Stimulated activated CD4-positive, alpha-beta T cell treated with anti-CD3 and anti-CD28 coated beads, Interleukin-1b, Interleukin-23, amount 100 ng/mL, for 48 hours (primary cell): ENCODE measurements at regions not wholly inside any gene's neighbourhood (a gene's known extent, or its start where the extent isn't known, plus 50 kb on each side); places are given as distances from the start of the nearest gene placed in this dataset.
"Not testable (repeated sequence)": the region's sequence is repeated elsewhere in the genome, so short reads cannot be mapped to it uniquely, and the experiment has no call there.

ENCODE experiments used
- DNase-seq: peaks from one replicate; pipeline ENCODE4 v3.0.0-alpha.2; 2020

DNA sequence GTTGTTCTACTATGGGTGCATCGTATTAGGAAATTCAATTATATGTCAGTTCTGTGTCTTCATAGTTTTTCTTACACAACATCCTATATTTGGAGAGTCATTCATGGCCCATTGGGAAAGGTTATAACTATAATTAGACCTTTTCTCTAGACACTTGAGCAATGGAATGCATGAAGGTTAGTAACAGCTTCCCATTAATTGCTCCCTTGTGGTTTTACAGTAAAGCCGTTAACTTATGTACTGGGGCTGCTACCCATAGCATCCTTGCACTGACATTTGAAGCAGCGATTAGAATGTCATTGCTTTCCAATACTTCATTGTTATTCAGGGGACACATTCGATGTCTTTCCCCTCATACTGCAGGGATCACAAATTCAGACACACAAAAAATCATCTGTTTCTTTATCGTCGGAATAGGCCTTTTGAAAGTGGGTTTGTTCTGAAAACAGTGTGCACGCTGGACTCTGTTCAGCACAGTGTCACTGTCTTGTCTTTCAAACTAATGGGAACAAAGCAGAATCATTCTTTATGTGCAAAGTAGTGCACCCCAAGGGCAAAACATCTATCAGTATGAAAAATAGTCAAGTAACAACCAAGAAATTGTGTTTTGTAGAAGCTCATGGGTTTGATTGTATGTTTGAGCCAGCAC, 634.3 kb upstream of the MAP3K7 start:
- no peak for DNase-seq

DNA sequence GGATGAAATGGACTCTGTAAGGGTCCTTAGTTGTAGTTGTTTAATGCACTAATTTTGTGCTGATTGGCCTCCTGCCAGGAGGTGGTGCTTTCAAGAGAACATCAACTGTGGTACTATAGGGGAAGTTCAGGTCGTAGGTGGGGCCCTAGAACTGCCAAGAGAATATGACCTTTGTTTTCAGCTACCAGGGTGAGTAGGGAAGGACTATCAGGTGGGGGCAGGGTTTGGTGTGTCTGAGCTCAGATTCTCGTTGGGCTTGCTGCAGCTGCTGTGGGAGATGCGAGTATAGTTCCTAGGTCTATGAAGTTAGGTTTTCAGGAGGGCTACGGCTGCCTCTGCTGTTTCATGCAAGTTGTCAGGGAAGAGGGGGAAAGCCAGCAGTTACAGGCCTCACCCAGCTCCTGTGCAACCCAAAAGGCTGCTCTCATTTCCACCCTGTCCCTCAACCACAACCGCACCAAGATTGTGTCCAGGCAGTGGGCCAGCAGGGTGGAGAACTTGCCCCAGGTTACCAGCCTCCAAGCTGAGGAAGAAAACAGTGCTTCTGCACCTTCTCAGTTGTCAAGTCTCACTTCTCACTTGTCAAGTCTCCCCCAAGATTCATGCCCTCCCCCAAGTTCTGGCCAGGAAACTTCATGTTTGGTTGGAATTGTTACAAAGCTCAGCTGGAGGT, 626.5 kb upstream of the MAP3K7 start:
- no peak for DNase-seq

DNA sequence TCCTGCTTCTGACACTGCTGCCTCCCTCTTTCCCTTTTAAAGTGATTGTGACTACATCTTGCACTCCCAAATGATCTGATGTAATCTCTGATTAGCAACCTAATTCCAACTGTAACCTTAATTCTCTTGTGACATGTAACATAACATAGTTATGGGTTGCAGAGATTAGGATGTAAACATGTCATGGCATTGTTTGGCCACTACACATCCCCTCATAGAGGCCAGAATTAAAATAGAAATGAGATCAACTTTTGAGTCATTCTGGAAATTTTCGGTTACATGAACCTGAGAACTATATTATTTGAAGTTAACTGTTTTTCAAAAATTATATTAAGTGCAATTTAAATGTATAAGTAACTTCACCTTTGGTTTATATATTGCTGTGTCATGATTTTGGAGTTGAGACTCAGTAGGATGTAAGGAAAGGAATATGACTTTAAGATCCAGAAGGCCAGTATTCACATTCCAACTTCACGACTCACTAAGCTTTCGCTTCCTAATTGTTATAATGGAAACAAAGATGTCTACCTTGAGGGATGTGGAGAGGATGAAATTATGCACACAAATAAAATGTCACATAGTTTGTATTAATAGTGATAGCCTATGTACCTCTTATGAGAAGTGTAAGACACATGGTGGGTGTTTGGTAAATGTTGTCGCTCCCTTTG, 611.9 kb upstream of the MAP3K7 start:
- DNase-seq, result no peak

DNA sequence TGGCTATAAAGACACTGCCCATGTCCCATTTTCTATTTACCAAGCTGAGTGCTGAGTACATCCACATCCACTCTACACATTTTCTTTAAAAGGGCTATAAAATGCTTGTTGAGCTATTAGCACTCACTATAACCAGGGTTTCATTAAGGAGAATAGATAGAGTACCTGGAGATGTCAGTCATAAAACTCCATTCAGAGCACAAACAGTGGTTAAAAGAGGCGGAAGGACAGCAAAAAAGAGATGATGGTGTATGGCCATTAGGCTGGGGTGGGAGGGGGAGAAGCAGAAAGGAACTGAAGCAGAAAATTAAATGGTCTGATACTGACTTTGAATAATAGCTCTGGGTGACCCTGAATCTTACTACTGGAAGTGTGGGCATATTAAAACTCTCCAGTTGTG, 609.9 kb upstream of the MAP3K7 start:
- DNase-seq, result no peak

DNA sequence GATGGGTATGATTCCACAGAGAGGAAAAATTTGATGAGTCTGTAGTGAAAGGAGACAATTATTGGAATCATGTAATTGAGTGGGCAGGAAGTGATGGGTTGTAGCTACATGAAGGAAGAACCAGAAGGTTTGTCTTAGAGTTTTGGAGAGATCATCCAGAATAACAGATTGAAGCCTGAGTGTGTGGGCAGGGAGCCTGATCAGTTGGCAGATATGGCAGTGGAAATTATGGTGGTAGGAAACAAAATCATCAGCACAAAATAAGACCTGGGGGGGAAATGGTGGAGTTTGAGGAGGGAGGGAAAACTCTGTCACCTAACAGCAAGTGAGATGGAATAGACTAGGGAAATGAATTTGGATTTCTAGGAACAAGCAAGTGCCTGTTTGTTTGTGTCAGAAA, 606.6 kb upstream of the MAP3K7 start:
- DNase-seq, result no peak

DNA sequence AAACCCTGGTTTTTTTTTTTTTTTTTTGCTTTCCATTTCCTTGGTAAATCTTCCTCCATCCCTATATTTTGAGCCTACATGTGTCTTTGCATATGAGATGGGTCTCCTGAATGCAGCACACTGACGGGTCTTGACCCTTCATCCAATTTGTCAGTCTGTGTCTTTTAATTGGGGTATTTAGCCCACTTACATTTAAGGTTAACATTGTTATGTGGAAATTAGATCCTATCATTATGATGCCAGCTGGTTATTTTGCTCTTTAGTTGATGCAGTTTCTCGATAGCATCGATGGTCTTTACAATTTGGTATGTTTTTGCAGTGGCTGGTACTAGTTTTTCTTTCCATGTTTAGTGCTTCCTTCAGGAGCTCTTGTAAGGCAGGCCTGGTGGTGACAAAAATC, 603.2 kb upstream of the MAP3K7 start:
- not testable (repeated sequence) for DNase-seq

DNA sequence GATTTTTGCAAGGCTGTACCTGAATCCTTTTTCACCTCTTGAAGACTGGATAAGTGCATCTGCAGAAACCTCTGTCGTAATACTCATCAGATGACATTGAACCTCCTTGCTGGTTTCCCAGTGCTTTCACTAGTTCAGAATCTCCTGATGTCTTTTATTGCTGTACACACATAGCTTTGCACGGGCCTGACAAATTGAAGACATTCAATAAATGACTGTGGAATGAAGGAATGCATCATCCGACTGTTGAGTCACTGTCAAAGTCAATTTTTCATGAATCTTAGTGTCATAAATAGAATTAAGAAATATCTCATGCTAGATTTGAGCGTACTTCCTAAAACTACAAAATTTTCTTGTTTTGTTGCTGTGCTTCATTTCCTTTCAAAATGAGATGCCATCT, 598.2 kb upstream of the MAP3K7 start:
- no peak for DNase-seq

DNA sequence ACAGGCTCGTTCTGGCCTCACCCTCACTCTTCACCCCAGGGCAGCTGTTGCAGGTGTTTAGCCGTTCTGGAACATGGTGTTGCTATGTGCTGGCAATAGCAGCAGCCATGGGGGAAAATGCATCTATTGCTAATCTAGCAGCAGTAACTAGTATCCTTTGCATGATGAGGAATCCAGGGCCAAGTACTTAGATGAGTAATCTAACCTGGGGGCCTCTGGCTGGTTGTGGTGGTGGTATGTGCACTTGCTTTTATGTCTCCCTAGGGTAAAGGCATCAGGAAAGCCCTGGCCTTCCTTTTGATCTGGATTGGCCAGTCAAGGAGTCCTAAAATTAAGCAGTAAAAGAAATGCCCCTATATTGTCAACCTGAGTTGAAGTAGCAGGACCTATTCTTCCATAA, 594.5 kb upstream of the MAP3K7 start:
- no peak for DNase-seq

DNA sequence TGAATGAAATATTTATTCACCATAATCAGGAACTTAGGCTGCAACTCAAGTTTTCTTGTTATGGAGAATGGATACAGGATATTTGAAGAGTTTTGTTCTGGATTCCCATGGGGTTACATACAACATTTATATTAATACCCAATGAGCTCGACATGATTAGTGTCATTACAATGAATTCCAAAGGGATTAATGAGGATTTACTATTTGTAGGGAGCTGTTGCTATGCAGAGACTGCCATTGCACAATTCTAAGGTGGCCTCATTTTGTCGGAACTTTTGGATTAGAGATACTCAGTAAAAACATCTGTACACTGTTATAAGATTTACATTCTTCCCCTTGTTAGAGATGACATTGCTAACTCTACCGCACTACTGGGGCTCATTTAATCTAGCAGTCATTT, 586.8 kb upstream of the MAP3K7 start:
- no peak for DNase-seq

DNA sequence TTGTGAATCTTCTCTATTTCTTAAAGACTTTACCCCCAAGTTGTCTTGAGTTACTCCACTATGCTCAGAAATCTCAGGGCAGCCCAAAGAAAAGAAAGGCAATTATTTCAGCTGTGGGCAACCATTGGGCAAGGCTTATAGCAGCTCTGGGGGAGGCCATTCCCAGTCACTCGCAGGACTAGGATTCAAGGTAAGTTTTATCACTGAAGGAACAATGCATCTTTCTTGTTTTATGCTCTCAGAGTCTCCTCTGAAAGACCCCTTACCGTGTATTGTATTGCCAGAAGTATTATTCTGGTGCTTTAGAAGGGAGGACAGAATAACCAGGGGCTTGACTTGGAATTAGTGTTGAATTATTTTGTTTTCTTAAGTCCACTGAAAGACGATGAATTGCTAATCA, 586.3 kb upstream of the MAP3K7 start:
- no peak for DNase-seq

DNA sequence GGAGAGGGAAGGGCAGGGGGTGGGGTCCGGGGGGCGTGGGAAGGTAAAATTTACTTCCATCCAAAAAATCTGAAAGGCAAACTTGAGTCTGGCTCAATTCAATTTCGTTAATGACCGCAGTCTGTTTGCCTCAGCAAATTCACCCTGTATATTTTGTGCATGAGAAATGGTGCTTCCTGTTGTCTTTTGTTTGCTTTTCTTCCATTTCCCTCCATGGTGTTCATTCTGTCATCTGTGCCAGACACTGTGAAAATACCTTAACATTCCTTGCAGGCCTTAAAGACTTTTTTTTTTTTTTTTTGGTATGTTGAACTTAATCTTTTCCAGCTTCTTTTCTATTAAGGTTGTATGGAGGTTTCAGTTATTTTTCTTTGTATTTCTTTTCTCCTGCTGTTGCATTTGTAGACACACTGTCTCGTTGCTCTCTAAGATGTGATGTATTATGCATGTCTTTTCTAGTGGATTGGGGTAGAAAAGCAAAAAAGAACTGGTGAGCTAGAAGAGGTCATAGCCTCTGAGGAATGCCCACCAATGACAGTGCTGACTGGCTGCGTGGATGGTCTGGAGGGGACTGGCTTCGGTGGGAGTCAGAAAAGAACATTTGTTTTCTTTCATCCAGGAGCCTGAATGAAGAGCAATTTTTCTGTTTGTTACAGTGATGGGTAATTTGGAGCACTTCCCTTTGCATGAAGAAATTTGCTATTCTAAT, 585.0 kb upstream of the MAP3K7 start:
- DNase-seq, result no peak

DNA sequence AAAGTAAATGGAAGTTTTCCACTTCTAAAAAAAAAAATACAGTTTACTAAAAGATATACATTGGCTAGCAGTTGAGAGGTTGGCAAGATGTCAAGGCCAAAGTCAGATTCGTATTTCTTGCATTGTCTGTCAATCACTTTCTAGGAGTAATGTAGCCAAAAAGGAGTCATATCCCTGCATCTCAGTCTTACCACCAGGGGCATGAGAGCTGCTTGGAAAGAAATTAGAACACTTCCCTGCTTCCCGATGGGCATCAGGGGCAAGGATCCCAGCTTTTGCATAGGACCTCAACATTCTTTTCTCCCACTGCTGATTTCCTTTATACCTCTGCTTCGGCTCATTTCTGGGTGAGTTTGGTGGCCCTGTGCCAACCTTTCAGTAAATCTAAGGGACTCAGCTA, 581.0 kb upstream of the MAP3K7 start:
- no peak for DNase-seq

DNA sequence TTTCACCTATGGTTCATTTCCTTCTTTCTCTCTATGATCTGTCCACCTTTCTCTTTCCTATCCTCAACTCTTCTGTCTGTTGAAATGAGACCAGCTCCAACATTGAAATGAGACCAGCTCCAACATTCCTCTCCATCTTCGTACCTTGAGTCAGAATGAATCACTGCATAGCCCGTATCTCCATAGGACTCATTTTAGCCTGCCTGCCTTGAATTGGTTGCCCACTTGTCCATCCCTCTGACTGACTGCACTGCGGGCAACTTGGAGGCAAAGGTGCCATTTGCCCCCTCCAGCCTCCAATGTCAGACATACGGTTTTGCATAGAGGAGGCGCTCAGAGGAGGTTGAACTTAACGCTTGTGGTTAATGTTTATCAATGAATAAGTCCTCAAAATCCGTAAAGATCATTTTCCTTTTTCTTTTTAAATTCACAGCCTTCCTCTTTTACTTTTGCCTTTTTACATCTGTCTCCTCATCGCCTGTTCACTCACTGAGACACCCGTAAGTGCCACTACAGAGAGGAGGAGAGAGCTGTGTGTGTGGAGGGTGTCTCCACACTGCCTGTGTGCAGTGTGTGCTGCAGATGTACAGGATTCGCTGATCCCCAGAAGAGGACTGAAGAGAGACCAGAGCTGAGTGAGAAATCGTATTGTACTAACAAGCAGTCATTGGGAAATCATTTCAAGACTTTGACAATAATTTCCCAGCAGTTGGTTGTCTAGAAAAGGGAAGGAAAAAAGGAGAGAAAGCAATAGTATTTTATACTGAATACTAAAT, 579.6 kb upstream of the MAP3K7 start:
- DNase-seq, result no peak

DNA sequence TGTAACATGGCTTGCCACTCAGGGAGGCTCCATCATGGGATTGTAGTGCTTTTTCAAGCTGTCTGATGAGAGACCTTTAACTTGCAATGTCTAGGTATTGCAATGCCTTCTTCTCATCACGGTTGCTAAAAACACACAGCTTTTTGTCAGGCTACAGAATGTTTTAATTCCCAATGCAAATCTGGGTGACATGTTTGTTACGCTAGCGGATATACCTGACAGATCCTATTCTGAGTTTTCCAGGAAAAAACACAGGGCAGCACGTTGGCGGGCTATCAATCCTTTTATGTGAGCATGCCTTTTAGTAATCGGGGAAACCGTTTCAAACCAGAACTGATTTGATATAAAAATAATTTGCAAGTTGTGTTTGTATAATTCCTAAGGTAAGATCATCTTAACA, 577.2 kb upstream of the MAP3K7 start:
- no peak for DNase-seq

DNA sequence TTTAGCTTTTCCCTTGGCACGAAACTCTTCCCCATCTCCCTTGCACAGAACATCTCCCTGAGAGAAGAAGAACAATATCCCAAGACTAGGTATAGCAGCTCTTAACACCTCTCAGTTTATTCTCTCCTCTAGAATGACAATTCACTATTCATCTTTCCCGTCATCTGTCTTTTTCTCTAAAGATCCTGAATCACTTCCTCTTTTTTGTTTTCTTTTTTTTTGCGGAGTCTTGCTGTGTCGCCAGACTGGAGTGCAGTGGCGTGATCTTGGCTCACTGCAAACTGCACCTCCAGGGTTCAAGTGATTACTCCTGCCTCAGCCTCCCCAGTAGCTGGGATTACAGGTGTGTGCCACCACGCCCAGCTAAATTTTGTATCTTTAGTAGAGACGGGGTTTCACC, 574.4 kb upstream of the MAP3K7 start:
- no peak for DNase-seq

DNA sequence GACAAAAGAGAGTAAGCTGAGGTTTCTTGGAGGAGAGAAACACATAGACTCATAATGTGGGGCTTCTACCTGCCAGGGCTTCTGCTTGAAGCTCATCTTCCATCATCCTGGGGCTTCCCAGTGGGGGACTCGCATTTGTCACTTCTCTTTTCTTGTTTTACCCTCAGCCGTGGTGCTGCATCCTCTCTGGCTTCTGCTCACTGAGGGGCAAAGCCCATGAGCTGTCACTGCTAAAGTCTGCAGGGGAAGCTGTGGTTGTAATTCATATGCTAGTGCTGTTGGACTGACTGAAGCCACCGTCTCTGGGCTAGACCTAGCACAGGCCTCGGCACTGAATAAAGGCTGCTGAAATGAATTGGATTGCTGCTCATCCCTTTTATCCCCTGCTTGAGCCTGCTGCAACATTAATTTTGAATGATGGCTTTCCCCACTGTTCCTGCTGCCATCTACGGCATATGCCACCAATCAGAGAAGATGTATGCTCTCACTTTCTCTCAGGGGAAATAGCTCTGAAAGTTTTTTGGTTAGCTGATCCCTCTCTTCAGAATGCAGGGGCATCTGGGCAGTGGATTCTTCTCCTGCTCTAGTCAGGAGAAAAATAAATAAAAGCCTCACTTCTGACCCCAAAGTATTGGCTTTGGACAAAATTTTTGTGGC, 568.4 kb upstream of the MAP3K7 start:
- no peak for DNase-seq

DNA sequence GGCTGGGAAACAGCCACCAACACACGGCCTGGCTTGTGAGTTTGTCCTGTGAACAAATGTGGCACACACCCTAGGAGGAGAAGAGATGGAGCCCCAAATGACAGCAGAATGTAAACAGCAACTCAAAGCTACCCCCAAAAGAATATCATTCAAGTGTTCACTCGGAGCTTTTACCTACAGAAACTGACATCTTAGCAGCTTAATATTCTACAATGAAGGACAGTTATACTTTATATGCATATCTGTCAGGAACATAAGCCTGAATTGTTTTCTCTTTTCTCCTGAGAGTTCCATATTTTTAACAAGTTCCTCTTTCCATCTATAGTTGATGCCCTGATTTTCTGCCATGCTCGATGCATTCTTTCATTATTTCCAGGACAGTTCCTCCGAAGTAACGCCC, 566.0 kb upstream of the MAP3K7 start:
- DNase-seq, result no peak

DNA sequence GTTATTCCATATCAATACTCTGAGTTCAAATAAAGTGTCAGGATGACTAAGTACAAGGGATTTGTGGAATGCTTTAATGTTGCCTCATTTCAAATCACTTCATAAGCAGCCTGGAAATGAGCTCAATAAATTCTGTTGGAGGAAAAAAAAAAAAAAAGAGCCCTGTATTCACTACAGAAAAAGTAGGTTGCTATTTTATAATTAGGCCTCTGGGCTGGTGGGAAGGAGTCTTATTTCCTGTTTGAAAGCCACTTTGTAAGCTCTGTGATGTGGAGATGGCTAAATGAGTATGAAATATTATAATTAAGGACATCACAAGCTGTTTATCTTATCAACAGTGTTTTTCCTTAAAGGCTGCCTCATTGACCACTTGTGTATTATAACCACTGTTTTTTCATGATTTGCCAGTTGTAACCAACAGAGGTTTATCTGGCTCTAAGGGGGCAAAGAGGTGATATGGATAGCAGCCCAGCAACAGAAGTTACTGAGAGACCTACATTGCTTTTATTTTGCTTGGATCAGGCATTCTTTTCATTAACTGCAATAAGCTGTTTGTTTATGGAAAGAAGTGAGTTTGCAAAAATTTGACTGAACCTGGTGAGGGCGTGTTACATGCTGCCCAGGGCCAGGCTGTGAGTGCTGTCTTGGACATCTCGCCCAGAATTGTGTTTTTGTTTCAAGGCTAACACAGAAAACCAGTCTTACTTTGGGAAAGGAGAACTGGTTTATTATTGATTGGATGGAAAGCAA, 563.3 kb upstream of the MAP3K7 start:
- no peak for DNase-seq

DNA sequence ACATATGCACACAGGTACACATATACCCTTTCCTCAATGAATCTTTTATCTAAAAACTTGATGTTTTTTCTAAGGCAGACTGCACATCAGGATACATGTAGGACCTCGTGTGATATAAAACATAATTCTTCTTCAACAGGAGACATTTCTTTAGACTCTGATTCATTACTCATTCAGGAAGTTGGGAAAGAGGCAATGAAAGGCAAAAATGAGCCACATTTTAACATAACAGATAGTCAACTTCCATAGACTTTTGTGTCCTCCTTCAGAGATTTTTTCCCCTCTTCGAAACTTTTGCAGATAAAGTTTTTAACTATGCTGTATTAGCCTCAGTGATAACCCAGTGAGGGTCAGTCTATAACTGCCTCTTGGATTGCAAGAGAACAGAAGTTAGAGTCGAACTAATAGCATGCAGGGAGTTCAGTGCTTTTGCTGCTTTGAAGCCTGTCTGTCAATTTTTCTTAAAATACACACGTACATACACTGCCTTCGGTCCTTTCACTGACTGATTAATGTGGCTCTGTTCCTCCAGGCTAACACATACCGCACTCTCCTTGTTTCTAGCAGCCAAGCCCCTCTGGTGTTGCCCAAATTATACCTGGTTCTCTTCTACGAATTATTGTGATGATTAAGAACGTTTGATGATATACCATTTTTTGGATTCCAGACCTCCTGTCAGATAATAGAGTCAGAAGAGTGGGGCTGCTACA, 562.5 kb upstream of the MAP3K7 start:
- DNase-seq, result no peak

DNA sequence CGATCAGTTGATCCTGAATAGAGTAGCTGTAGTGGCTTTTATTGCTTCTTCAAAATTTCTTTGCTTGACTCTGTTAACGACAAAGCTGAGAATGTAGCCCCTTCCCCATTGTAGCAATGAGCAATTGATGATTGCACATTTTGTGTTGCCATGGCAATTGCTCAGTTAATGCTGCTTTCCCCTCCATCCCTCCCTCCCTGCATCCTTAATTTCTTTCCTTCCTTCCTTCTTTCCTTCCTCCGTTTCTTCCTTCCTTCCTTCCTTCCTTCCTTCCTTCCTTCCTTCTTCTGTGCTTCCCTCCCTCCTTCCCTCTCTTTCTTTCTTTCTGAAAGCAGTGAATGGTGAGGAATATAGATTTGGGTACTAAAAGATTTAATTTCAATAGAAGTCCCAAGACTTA, 557.3 kb upstream of the MAP3K7 start:
- no peak for DNase-seq

DNA sequence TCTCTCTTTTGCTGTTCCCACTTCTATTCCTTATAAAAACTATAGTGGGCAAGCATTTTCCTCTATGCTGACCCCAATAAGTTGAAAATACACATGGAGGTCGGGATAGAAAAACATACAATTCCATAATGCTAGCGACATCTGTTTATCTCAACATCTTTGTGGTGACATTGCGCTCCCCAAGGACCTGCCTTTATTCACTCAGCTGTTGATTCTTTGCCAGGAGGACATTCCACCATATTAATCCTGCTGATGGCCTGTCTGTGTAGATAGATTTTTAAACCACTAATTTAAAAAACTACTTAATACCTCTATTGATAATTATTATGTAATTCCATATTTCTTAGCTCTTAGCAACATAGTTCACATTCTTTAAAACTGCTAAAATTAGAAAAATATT, 555.3 kb upstream of the MAP3K7 start:
- no peak for DNase-seq
